Muscle of leg (tissue), 3 donors: ENCODE measurements at regions not wholly inside any gene's neighbourhood (a gene's known extent, or its start where the extent isn't known, plus 50 kb on each side); places are given as distances from the start of the nearest gene placed in this dataset.
A peak's percentile ranks its signal among the peaks of the same experiment; 100 is the strongest.

ENCODE experiments used
- DNase-seq: peaks from one replicate; pipeline ENCODE4 v3.0.0; 2013
- H3K27ac ChIP-seq: one replicate; pipeline ENCODE4 v1.5.1; 2013; ENCODE audit warnings: mild to moderate bottlenecking, low read length, control low read depth
- H3K27me3 ChIP-seq: one replicate; pipeline ENCODE4 v1.6.1; 2013; ENCODE audit warnings: low read length; ENCODE audit not compliant: control insufficient read depth, insufficient read depth
- H3K36me3 ChIP-seq: one replicate; pipeline ENCODE4 v1.6.1; 2013; ENCODE audit warnings: low read length; ENCODE audit not compliant: control insufficient read depth, insufficient read depth
- H3K4me1 ChIP-seq: one replicate; pipeline ENCODE4 v1.6.1; 2013; ENCODE audit warnings: low read length; ENCODE audit not compliant: control insufficient read depth, insufficient read depth
- H3K4me3 ChIP-seq: one replicate; pipeline ENCODE4 v1.5.1; 2013; ENCODE audit warnings: low read length, control low read depth
- H3K9me3 ChIP-seq: replicated peaks from 2 replicates; pipeline ENCODE4 v1.6.1; 2013; ENCODE audit warnings: low read depth, low read length; ENCODE audit not compliant: control insufficient read depth
- WGBS: methylation state at CpG from one replicate; pipeline ENCODE4 v1.1.5; 2013; ENCODE audit warnings: missing lambda C conversion rate; ENCODE audit not compliant: insufficient coverage; 5-methylcytosine and 5-hydroxymethylcytosine counted together

- Histone ChIP-seq H3K9me3 (no peaks in the 10 kb centered on the region), H3K4me1 (peaks cover 12% of the 10 kb centered on the region), H3K4me3 (no peak overlapping the region), H3K27me3 (no peaks in the 10 kb centered on the region), H3K27ac (peak overlapping the region; percentile 48), H3K36me3 (no peaks in the 10 kb centered on the region)
- 46% methylated on average over 6 of the region's 6 CpGs for WGBS
- DNase-seq = peak; percentile 91
These were observed 404.4 kb downstream of the SLC6A15 start for GRCh38 chr12:84507956-84508850.

DNA sequence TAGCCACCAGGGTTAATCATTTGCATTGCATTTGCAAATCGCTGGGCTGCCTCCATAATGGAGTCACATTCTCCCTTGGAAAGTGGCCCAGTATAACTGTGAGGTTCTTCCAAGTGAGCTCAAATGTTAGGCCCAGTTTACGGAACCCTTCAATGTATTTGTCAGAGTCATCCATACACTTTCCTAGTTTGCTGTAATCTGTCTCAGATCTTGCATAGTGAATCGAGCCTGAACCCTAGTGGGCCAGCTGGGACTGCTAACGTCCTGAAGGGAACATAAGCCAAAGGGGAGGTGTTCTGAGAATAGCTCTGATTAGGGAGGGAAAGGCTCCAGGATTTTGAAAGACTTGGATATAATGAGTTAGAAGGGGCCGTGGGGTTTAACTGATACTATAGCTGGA is 406.3 kb downstream of the SLC6A15 start:
- DNase-seq = peak; percentile 96
- Histone ChIP-seq H3K27ac (peak overlapping the region; percentile 18), H3K4me1 (peaks cover 12% of the 10 kb centered on the region), H3K27me3 (no peaks in the 10 kb centered on the region), H3K9me3 (no peaks in the 10 kb centered on the region), H3K4me3 (no peak overlapping the region), H3K36me3 (no peaks in the 10 kb centered on the region)
- WGBS = 49% methylated on average over 3 of the region's 5 CpGs

GRCh38 chr12:84502907-84503787 is 409.5 kb downstream of the SLC6A15 start:
- Histone ChIP-seq H3K4me3 (no peak overlapping the region), H3K36me3 (no peaks in the 10 kb centered on the region), H3K27me3 (no peaks in the 10 kb centered on the region), H3K4me1 (peaks cover 10% of the 10 kb centered on the region), H3K9me3 (no peaks in the 10 kb centered on the region), H3K27ac (no peak overlapping the region)
- peak; percentile 85 for DNase-seq
- WGBS = 10% methylated on average over 2 of the region's 4 CpGs

DNA sequence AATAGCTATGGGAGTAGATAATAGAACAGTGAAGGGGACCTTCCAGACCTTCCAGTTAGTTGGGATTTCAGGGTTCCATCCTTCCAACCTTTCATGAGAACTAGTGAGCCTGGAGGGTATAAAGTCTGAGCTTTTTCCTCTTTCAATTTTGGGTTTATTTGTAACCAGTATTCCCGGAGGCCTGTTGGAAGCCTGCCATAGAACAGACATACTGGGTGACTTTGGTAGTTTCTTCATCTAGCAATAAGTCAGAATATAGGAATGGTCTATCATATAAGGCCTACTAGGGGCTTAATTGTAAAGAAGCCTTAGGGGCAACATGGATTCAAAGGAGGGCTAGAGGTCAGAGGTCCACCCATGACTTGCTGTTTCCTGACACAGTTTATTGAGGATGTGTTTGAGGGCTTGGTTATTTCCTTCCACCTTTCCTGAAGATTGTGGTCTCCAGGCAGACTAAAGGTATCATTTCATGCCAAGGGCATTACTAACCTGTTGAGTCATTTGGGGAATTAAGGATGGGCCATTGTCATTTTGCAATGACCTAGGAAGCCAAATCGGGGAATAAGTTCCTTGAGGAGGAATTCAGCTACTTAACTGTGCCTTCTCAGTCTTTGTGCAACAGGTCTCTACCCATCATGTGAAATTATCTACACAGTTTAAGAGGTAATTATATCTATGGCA is 410.3 kb downstream of the SLC6A15 start:
- no peak overlapping the region for H3K27ac ChIP-seq
- no peaks in the 10 kb centered on the region for H3K27me3 ChIP-seq
- WGBS = no CpG with 5 or more reads among the region's 2 CpGs
- no peak overlapping the region for H3K4me3 ChIP-seq
- no peaks in the 10 kb centered on the region for H3K36me3 ChIP-seq
- peaks cover 6% of the 10 kb centered on the region for H3K4me1 ChIP-seq
- H3K9me3 ChIP-seq = no peaks in the 10 kb centered on the region
- DNase-seq = no peak

GRCh38 chr12:84497819-84498218 is 414.8 kb downstream of the SLC6A15 start:
- no peak overlapping the region for H3K27ac ChIP-seq
- H3K4me1 ChIP-seq = no peaks in the 10 kb centered on the region
- H3K36me3 ChIP-seq = no peaks in the 10 kb centered on the region
- H3K27me3 ChIP-seq = no peaks in the 10 kb centered on the region
- no peak overlapping the region for H3K4me3 ChIP-seq
- WGBS = no CpG with 5 or more reads among the region's 1 CpG
- DNase-seq = peak; percentile 18
- no peaks in the 10 kb centered on the region for H3K9me3 ChIP-seq

DNA sequence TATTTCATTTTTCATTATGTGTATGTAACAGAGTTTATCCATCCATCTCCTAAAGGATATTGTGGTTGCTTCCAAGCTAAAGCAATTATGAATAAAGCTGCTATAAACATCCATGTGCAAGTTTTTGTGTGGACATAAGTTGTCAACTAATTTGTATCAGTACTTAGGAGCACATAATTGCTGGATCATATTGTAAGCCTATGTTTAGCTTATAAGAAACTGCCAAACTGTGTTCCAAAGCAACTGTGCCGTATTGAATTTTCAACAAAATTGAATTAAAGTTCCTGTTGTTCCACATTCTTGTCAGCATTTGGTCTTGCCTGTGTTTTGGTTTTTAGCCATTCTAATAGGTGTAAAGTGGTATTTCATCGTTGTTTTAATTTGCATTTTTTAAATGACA is 416.9 kb downstream of the SLC6A15 start:
- DNase-seq = no peak
- no peak overlapping the region for H3K27ac ChIP-seq
- no peaks in the 10 kb centered on the region for H3K9me3 ChIP-seq

GRCh38 chr12:84492351-84492883 is 420.2 kb downstream of the SLC6A15 start:
- Histone ChIP-seq H3K36me3 (no peaks in the 10 kb centered on the region), H3K27ac (no peak overlapping the region), H3K27me3 (no peaks in the 10 kb centered on the region), H3K4me1 (no peaks in the 10 kb centered on the region), H3K9me3 (no peaks in the 10 kb centered on the region), H3K4me3 (no peak overlapping the region)
- 63% methylated on average over 2 of the region's 3 CpGs for WGBS
- DNase-seq = no peak

More for the DNA sequence above, 416.9 kb downstream of the SLC6A15 start:
- H3K36me3 ChIP-seq = no peaks in the 10 kb centered on the region
- H3K4me3 ChIP-seq = no peak overlapping the region
- H3K27me3 ChIP-seq = no peaks in the 10 kb centered on the region
- WGBS = no CpG with 5 or more reads among the region's 2 CpGs
- no peaks in the 10 kb centered on the region for H3K4me1 ChIP-seq

DNA sequence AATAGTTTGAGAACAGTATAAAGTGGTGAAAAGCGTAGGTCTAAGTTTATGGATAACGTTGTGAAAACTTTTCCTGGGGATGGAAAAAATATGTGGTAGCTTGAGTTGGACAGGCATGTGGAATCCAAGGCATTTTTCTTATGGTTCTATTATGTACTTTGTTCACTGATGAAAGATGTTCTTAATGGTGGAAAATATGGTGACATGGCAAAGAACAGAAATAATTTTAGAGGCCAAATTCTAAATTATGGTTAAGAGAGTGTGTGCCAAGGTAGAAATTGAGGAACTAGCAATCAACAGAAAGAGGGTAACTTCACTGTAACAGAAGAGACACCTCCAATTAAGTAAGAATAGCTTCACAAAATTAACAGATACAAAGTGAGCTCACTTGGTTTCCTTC is 427.8 kb downstream of the SLC6A15 start:
- H3K4me3 ChIP-seq = no peak overlapping the region
- H3K36me3 ChIP-seq = no peaks in the 10 kb centered on the region
- H3K27me3 ChIP-seq = no peaks in the 10 kb centered on the region
- no peak overlapping the region for H3K27ac ChIP-seq
- no peak for DNase-seq
- H3K9me3 ChIP-seq = no peaks in the 10 kb centered on the region
- H3K4me1 ChIP-seq = no peaks in the 10 kb centered on the region
- WGBS = 63% methylated on average over 2 of the region's 2 CpGs

GRCh38 chr12:84480803-84481202 is 431.8 kb downstream of the SLC6A15 start:
- Histone ChIP-seq H3K9me3 (no peaks in the 10 kb centered on the region), H3K27ac (no peak overlapping the region), H3K27me3 (no peaks in the 10 kb centered on the region), H3K4me3 (no peak overlapping the region), H3K36me3 (no peaks in the 10 kb centered on the region), H3K4me1 (no peaks in the 10 kb centered on the region)
- DNase-seq = no peak
- no CpG with 5 or more reads among the region's 3 CpGs for WGBS

- DNase-seq = no peak
- Histone ChIP-seq H3K9me3 (no peaks in the 10 kb centered on the region), H3K27me3 (no peaks in the 10 kb centered on the region), H3K4me1 (no peaks in the 10 kb centered on the region), H3K36me3 (no peaks in the 10 kb centered on the region), H3K27ac (no peak overlapping the region), H3K4me3 (no peak overlapping the region)
These were observed 442.2 kb downstream of the SLC6A15 start for GRCh38 chr12:84470361-84470760.
